HCT116 (cell line): ENCODE measurements at regions not wholly inside any gene's neighbourhood (a gene's known extent, or its start where the extent isn't known, plus 50 kb on each side); places are given as distances from the start of the nearest gene placed in this dataset.

Experiments used
- CTCF ChIP-seq, 3 experiments: fragments of 200-600 bp in 1 of 3; sonication (generic) in 1 of 3; IDR thresholded peaks in 2 of 3; conservative IDR thresholded peaks in 1 of 3; 2 replicates each; pipeline ENCODE4 v1.5.1; 2012 to 2017; ENCODE audit warnings: low read depth in 2 of 3, low read length in 2 of 3, antibody characterized with exemption in 1 of 3, borderline replicate concordance in 1 of 3, control low read depth in 1 of 3, mild to moderate bottlenecking in 1 of 3, mixed read lengths in 1 of 3, mixed run types in 1 of 3, moderate library complexity in 1 of 3; ENCODE audit not compliant: insufficient read depth in 1 of 3
- EZH2 ChIP-seq: fragments of 200-600 bp; sonication (generic); IDR thresholded peaks from 2 replicates; pipeline ENCODE4 v1.6.1; 2017; ENCODE audit warnings: antibody characterized with exemption, mixed run types
- POLR2A ChIP-seq: IDR thresholded peaks from 2 replicates; pipeline ENCODE4 v1.7.0; 2011; ENCODE audit warnings: borderline replicate concordance; ENCODE audit not compliant: insufficient read depth, insufficient read length; ENCODE audit errors: extremely low read depth
- POLR2AphosphoS5 ChIP-seq: IDR thresholded peaks from 2 replicates; pipeline ENCODE4 v1.6.1; 2011; ENCODE audit warnings: mild to moderate bottlenecking, low read depth, low read length, moderate library complexity
- RAD21 ChIP-seq: IDR thresholded peaks from 2 replicates; pipeline ENCODE4 v1.6.1; 2012; ENCODE audit warnings: low read depth, mild to moderate bottlenecking
- REST ChIP-seq: IDR thresholded peaks from 2 replicates; pipeline ENCODE4 v1.6.1; 2012; ENCODE audit warnings: low read depth
- YY1 ChIP-seq: IDR thresholded peaks from 2 replicates; pipeline ENCODE4 v1.6.1; 2011; ENCODE audit warnings: low read length, low read depth, moderate library complexity, mild to moderate bottlenecking; ENCODE audit not compliant: insufficient replicate concordance; ENCODE audit errors: extremely low read depth
- ZFX ChIP-seq: fragments of 450-650 bp; IDR thresholded peaks from 2 replicates; pipeline ENCODE4 v1.6.1; 2017
- ZNF274 ChIP-seq: fragments of 200-500 bp; sonication (Bioruptor generic); IDR thresholded peaks from 2 replicates; pipeline ENCODE4 v1.6.1; 2014; ENCODE audit warnings: mild to moderate bottlenecking, low read depth, low read length, inconsistent platforms
- TF ChIP-seq, protein P1 (sequence below): IDR thresholded peaks from 2 replicates; pipeline ENCODE4 v1.6.1; 2012

DNA sequence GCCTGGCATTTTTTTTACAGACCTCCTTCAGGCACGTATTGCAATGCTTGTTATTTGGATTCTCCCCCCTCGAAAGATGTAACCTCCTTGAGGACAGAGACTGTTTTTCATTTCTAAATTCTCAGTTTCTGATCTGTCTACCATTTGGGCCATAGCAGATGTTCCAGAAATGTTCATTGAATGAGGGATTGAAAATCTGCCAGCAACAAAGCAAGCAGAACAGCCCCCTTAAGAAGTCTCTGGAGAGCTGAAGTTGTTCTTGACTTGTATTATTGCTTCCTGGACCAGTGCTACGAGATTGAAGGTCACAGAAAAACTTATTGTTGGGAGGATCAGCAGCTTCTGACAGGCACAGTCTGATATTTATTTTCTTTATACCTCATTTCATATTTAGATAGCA is 355.5 kb downstream of the EPHA4 start:
- TF ChIP-seq EZH2 = no peak
- TF ChIP-seq ZNF274 = no peak
- TF ChIP-seq CTCF (IDR thresholded peaks at IDR 0.05 in 2 of 3, conservative IDR thresholded peaks at IDR 0.05 in 1 of 3; ENCODE audit: borderline replicate concordance in 1 of 3, insufficient read depth in 1 of 3, low read depth in 2 of 3, low read length in 2 of 3) = no peak
- no peak for TF ChIP-seq POLR2AphosphoS5
- no peak for TF ChIP-seq YY1
- no peak for TF ChIP-seq REST
- TF ChIP-seq, protein P1, sequence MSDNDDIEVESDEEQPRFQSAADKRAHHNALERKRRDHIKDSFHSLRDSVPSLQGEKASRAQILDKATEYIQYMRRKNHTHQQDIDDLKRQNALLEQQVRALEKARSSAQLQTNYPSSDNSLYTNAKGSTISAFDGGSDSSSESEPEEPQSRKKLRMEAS = no peak
- no peak for TF ChIP-seq ZFX
- no peak for TF ChIP-seq POLR2A
- no peak for TF ChIP-seq RAD21
